H9 (cell line): ENCODE measurements at regions not wholly inside any gene's neighbourhood (a gene's known extent, or its start where the extent isn't known, plus 50 kb on each side); places are given as distances from the start of the nearest gene placed in this dataset.

Experiments
- DNase-seq: peaks from one replicate; pipeline ENCODE4 v3.0.0-alpha.2; 2017
- H2AFZ ChIP-seq: one replicate; pipeline ENCODE4 v1.6.1; 2013; ENCODE audit warnings: mild to moderate bottlenecking, low read length, control low read depth, moderate library complexity
- H2AK5ac ChIP-seq: 2 replicates; pipeline ENCODE4 v1.6.1; 2013; ENCODE audit warnings: low read length, control low read depth, mixed read lengths; ENCODE audit not compliant: insufficient read length
- H2BK120ac ChIP-seq: one replicate; pipeline ENCODE4 v1.6.1; 2013; ENCODE audit warnings: low read depth, mild to moderate bottlenecking, low read length, control low read depth, inconsistent platforms; ENCODE audit not compliant: poor library complexity, severe bottlenecking
- H2BK12ac ChIP-seq: 2 replicates; pipeline ENCODE4 v1.6.1; 2013; ENCODE audit warnings: low read length, control low read depth, mixed read lengths, low read depth; ENCODE audit not compliant: insufficient read length
- H2BK15ac ChIP-seq: 2 replicates; pipeline ENCODE4 v1.6.1; 2013; ENCODE audit warnings: low read depth, low read length, control low read depth
- H2BK20ac ChIP-seq: one replicate; pipeline ENCODE4 v1.6.1; 2013; ENCODE audit warnings: low read depth, mild to moderate bottlenecking, low read length, control low read depth, inconsistent platforms; ENCODE audit not compliant: poor library complexity, severe bottlenecking
- H2BK5ac ChIP-seq: 2 replicates; pipeline ENCODE4 v1.6.1; 2013; ENCODE audit warnings: low read length, control low read depth, mixed read lengths; ENCODE audit not compliant: insufficient read length
- H3K14ac ChIP-seq: 2 replicates; pipeline ENCODE4 v1.6.1; 2013; ENCODE audit warnings: low read length, control low read depth; ENCODE audit not compliant: insufficient read depth
- H3K18ac ChIP-seq: 2 replicates; pipeline ENCODE4 v1.6.1; 2013; ENCODE audit warnings: low read depth, mild to moderate bottlenecking, mixed read lengths, low read length, control low read depth; ENCODE audit not compliant: insufficient read length
- H3K23ac ChIP-seq: 2 replicates; pipeline ENCODE4 v1.6.1; 2013; ENCODE audit warnings: low read length, control low read depth, mixed read lengths, low read depth; ENCODE audit not compliant: insufficient read length
- H3K23me2 ChIP-seq: 2 replicates; pipeline ENCODE4 v1.6.1; 2013; ENCODE audit warnings: low read depth, mild to moderate bottlenecking, mixed read lengths, low read length, control low read depth; ENCODE audit not compliant: insufficient read length, poor library complexity, severe bottlenecking
- H3K27ac ChIP-seq: 2 replicates; pipeline ENCODE4 v1.5.1; 2013; ENCODE audit warnings: low read length, control low read depth, mixed read lengths, low read depth; ENCODE audit not compliant: insufficient read length
- H3K27me3 ChIP-seq: 2 replicates; pipeline ENCODE4 v1.6.1; 2013; ENCODE audit warnings: low read length, control low read depth, inconsistent platforms; ENCODE audit not compliant: insufficient read depth
- H3K4ac ChIP-seq: 2 replicates; pipeline ENCODE4 v1.6.1; 2013; ENCODE audit warnings: low read depth, mild to moderate bottlenecking, control low read depth, inconsistent platforms, low read length, moderate library complexity
- H3K4me1 ChIP-seq: 2 replicates; pipeline ENCODE4 v1.6.1; 2013; ENCODE audit warnings: low read length, control low read depth, inconsistent platforms; ENCODE audit not compliant: insufficient read depth
- H3K4me2 ChIP-seq: 2 replicates; pipeline ENCODE4 v1.6.1; 2013; ENCODE audit warnings: low read length, control low read depth, mixed read lengths; ENCODE audit not compliant: insufficient read length, insufficient read depth
- H3K56ac ChIP-seq: 2 replicates; pipeline ENCODE4 v1.6.1; 2013; ENCODE audit warnings: low read depth, mild to moderate bottlenecking, mixed read lengths, low read length, control low read depth; ENCODE audit not compliant: insufficient read length
- H3K79me1 ChIP-seq: 2 replicates; pipeline ENCODE4 v1.6.1; 2013; ENCODE audit warnings: low read depth, mild to moderate bottlenecking, moderate library complexity, low read length, control low read depth, inconsistent platforms; ENCODE audit not compliant: insufficient read depth, poor library complexity, severe bottlenecking
- H3K79me2 ChIP-seq: 2 replicates; pipeline ENCODE4 v1.6.1; 2013; ENCODE audit warnings: low read length, control low read depth, inconsistent platforms; ENCODE audit not compliant: insufficient read depth
- H3K9ac ChIP-seq: 2 replicates; pipeline ENCODE4 v1.6.1; 2013; ENCODE audit warnings: low read length, control low read depth, mixed read lengths; ENCODE audit not compliant: insufficient read length; ENCODE audit errors: extremely low read depth
- H3K9me3 ChIP-seq: one replicate; pipeline ENCODE4 v1.6.1; 2013; ENCODE audit warnings: low read depth, low read length, inconsistent platforms; ENCODE audit not compliant: control insufficient read depth
- H3T11ph ChIP-seq: one replicate; pipeline ENCODE4 v1.6.1; 2013; ENCODE audit warnings: mild to moderate bottlenecking, low read length, control low read depth, inconsistent platforms
- H4K20me1 ChIP-seq: one replicate; pipeline ENCODE4 v1.6.1; 2013; ENCODE audit not compliant: control insufficient read depth, insufficient read length, insufficient read depth
- H4K5ac ChIP-seq: 2 replicates; pipeline ENCODE4 v1.6.1; 2013; ENCODE audit warnings: low read depth, mild to moderate bottlenecking, mixed read lengths, low read length, control low read depth; ENCODE audit not compliant: insufficient read length
- H4K8ac ChIP-seq: replicated peaks from 2 replicates; pipeline ENCODE4 v1.6.1; 2013; ENCODE audit warnings: low read length, control low read depth, mixed read lengths, low read depth; ENCODE audit not compliant: insufficient read length
- H4K91ac ChIP-seq: 2 replicates; pipeline ENCODE4 v1.6.1; 2013; ENCODE audit warnings: low read depth, mild to moderate bottlenecking, moderate library complexity, mixed read lengths, low read length, control low read depth; ENCODE audit not compliant: insufficient read length
- H3K27ac Mint-ChIP-seq, 3 experiments: 2 replicates in 2 of 3; 3 replicates in 1 of 3; pipeline ENCODE4 v1.8.0; 2020 to 2021; ENCODE audit warnings: mixed read lengths in 3 of 3, mild to moderate bottlenecking in 1 of 3, moderate library complexity in 1 of 3
- H3K27me3 Mint-ChIP-seq: 2 replicates; pipeline ENCODE4 v1.8.0; 2021; ENCODE audit warnings: low read depth, mild to moderate bottlenecking, moderate library complexity, mixed read lengths
- H3K36me3 Mint-ChIP-seq, 3 experiments: 2 replicates in 2 of 3; 3 replicates in 1 of 3; pipeline ENCODE4 v1.8.0; 2020 to 2021; ENCODE audit warnings: low read depth in 3 of 3, mixed read lengths in 3 of 3; ENCODE audit not compliant: insufficient read depth in 1 of 3
- H3K4me1 Mint-ChIP-seq, 2 experiments: 2 replicates each; pipeline ENCODE4 v1.8.0; 2020; ENCODE audit warnings: mixed read lengths in 2 of 2
- H3K4me3 Mint-ChIP-seq, 2 experiments: 2 replicates in 1 of 2; 3 replicates in 1 of 2; pipeline ENCODE4 v1.8.0; 2020 to 2021; ENCODE audit warnings: mild to moderate bottlenecking in 2 of 2, mixed read lengths in 2 of 2, moderate library complexity in 1 of 2
- H3K9me3 Mint-ChIP-seq, 2 experiments: 2 replicates in 1 of 2; 3 replicates in 1 of 2; pipeline ENCODE4 v1.8.0; 2020; ENCODE audit warnings: mild to moderate bottlenecking in 2 of 2, mixed read lengths in 2 of 2, moderate library complexity in 1 of 2
- WGBS: extraction: QIAGEN DNeasy Blood & Tissue Kit; methylation state at CpG from one replicate; pipeline ENCODE4 v1.1.7; 2013; ENCODE audit warnings: missing lambda C conversion rate, low lambda C conversion rate, mixed read lengths; ENCODE audit not compliant: insufficient read length; ENCODE audit errors: extremely low coverage; 5-methylcytosine and 5-hydroxymethylcytosine counted together
- TF ChIP-seq, protein P1 (sequence below): fragments of 200-600 bp; sonication (generic); conservative IDR thresholded peaks from 3 replicates; pipeline ENCODE4 v1.8.0; 2021; ENCODE audit warnings: antibody characterized with exemption, mild to moderate bottlenecking

DNA sequence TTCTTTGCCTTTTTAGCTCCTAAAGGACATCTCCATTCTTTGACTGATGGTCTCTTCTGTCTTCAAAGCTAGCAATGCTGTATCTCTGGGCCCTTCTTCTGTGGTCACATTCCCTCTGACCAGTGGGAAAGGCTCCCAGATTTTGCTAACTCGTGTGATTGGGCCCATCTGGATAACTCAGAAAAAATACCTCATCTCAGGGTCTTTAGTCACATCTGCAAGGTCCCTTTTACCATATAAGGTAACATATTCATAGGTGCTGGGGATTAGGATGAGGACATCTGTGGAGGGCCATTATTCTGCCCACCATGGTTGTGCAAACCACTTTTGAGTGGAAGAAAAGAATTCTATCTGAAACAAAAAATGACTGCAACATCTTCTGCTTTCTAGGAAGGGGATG is 76.3 kb upstream of the MAMDC2 start:
- Histone ChIP-seq H2BK120ac (no peak overlapping the region), H3K79me2 (no peaks in the 10 kb centered on the region), H3K14ac (no peak overlapping the region), H2BK12ac (no peak overlapping the region), H3T11ph (no peak overlapping the region), H4K5ac (no peak overlapping the region), H4K91ac (no peak overlapping the region), H3K4ac (no peak overlapping the region), H2BK20ac (no peak overlapping the region), H3K9me3 (no peaks in the 10 kb centered on the region), H3K23ac (no peak overlapping the region), H4K20me1 (no peaks in the 10 kb centered on the region), H3K79me1 (no peaks in the 10 kb centered on the region), H2BK5ac (no peak overlapping the region), H2BK15ac (no peak overlapping the region), H3K27ac (no peak overlapping the region), H3K4me2 (no peak overlapping the region), H2AFZ (no peak overlapping the region), H3K4me1 (peaks cover 7% of the 10 kb centered on the region), H3K27me3 (no peaks in the 10 kb centered on the region), H3K56ac (no peak overlapping the region), H3K23me2 (no peaks in the 10 kb centered on the region), H3K9ac (no peak overlapping the region), H2AK5ac (no peak overlapping the region), H4K8ac (no peak overlapping the region), H3K18ac (no peak overlapping the region)
- H3K4me1 Mint-ChIP-seq = peaks cover 46 to 49% of the 10 kb centered on the region in 2 experiments
- DNase-seq = no peak
- no peaks in the 10 kb centered on the region for H3K36me3 Mint-ChIP-seq
- H3K4me3 Mint-ChIP-seq = no peak overlapping the region
- peaks cover 2% of the 10 kb centered on the region; the same call in 1 of the 2 replicates for H3K27me3 Mint-ChIP-seq
- TF ChIP-seq, protein P1, sequence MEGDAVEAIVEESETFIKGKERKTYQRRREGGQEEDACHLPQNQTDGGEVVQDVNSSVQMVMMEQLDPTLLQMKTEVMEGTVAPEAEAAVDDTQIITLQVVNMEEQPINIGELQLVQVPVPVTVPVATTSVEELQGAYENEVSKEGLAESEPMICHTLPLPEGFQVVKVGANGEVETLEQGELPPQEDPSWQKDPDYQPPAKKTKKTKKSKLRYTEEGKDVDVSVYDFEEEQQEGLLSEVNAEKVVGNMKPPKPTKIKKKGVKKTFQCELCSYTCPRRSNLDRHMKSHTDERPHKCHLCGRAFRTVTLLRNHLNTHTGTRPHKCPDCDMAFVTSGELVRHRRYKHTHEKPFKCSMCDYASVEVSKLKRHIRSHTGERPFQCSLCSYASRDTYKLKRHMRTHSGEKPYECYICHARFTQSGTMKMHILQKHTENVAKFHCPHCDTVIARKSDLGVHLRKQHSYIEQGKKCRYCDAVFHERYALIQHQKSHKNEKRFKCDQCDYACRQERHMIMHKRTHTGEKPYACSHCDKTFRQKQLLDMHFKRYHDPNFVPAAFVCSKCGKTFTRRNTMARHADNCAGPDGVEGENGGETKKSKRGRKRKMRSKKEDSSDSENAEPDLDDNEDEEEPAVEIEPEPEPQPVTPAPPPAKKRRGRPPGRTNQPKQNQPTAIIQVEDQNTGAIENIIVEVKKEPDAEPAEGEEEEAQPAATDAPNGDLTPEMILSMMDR = no peak
- no CpG with 5 or more reads among the region's 1 CpG for WGBS
- H3K27ac Mint-ChIP-seq = no peak overlapping the region
- H3K9me3 Mint-ChIP-seq = peaks cover 0 to 2% of the 10 kb centered on the region in 2 experiments; a peak in 2 of 5 replicates
